ENCODE measurements at regions not wholly inside any gene's neighbourhood (a gene's known extent, or its start where the extent isn't known, plus 50 kb on each side); places are given as distances from the start of the nearest gene placed in this dataset.

DNA sequence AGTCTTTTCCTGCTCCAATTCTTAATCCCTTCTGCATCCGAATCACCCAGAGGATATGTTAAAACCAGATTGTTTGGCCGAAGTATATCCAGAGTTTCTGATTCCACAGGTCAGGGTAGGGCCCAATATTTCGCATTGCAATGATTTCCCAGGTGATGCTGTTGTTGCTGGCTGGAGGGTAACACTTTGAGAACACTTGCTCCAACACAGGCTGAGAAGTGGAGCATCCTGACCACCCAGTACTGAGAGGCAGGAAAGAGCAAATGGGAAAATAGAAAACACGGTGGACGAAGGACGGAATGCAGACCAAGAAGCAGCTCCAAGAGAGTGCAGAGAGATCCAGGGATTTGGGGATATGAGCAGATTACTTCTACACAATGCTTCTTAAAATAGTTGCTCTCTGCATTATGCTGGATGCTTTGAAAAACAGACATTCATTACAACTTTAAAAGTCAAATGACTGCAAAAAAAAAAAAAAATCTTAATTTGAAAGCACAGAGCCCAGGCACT lies 362.2 kb upstream of the SLC14A2 start:
- Mint-ChIP-seq H3K27me3 (no peaks in the 10 kb centered on the region), H3K27ac (no peak overlapping the region), H3K9me3 (no peaks in the 10 kb centered on the region), H3K4me3 (no peak overlapping the region), H3K36me3 (no peaks in the 10 kb centered on the region), H3K4me1 (ENCODE audit: unreplicated experiment) (peaks cover 6% of the 10 kb centered on the region)
- DNase-seq (ENCODE audit: extremely low spot score, unreplicated experiment): no peak
- TF ChIP-seq, protein P1, sequence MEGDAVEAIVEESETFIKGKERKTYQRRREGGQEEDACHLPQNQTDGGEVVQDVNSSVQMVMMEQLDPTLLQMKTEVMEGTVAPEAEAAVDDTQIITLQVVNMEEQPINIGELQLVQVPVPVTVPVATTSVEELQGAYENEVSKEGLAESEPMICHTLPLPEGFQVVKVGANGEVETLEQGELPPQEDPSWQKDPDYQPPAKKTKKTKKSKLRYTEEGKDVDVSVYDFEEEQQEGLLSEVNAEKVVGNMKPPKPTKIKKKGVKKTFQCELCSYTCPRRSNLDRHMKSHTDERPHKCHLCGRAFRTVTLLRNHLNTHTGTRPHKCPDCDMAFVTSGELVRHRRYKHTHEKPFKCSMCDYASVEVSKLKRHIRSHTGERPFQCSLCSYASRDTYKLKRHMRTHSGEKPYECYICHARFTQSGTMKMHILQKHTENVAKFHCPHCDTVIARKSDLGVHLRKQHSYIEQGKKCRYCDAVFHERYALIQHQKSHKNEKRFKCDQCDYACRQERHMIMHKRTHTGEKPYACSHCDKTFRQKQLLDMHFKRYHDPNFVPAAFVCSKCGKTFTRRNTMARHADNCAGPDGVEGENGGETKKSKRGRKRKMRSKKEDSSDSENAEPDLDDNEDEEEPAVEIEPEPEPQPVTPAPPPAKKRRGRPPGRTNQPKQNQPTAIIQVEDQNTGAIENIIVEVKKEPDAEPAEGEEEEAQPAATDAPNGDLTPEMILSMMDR (conservative IDR thresholded peaks at IDR 0.05): no peak

DNA sequence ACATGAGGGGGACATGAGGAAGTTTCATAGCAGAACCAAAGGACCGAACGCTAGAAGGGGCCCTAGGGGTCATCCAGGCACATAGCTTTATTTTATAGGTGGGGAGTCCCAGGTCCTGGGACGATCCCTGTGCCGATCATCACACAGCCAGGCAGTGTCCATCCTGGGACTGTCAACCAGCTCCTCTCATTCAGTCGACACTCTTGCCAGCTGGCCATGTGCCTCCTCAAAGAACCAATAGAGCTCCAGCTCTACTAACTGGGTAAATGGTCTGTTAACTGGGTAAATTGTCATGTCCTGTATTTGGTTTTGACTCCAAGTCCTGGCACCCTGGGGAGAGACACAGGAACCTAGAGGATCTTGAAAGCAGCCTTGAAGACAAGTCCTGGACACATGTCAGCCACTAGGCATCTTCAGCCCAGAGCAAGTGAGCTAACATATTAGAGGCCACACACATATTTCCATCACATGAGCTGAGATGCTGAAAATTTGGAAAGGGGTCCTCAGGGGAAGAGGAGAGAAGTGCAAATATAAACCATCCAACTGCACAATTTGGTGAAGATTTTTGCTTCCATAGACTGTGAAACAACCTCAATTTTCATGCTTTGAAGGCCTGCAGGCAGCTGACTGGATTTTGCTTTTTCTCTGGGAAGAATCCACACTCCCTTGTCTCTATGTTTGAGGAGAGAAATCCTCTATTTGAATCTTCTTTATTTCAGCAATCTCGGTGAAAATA lies 361.1 kb upstream of the SLC14A2 start:
- Mint-ChIP-seq H3K4me3 (no peak overlapping the region), H3K4me1 (ENCODE audit: unreplicated experiment) (peaks cover 6% of the 10 kb centered on the region), H3K9me3 (no peaks in the 10 kb centered on the region), H3K27ac (no peak overlapping the region), H3K27me3 (no peaks in the 10 kb centered on the region), H3K36me3 (no peaks in the 10 kb centered on the region)
- no peak for DNase-seq (ENCODE audit: extremely low spot score, unreplicated experiment)
- TF ChIP-seq, protein P1 (conservative IDR thresholded peaks at IDR 0.05): no peak

DNA sequence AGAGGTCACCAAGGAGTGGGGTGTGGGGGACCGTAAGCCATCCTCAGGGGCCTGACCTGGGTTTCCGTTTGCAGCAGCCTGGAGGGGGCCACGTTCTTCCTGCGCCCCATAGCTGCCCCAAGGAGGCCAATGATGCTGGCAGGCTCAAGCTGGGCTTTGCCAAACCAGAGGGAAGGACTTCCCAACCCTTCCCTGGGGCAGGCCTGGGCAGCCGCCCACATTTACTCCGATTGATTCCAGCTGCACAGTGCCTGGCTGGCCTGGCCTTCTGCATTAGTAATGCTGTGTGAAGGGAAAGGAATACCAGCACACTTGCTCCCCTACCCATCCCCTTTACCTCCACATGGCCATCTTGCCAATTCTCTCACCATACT lies 360.6 kb upstream of the SLC14A2 start:
- no peak overlapping the region for H3K4me3 Mint-ChIP-seq
- TF ChIP-seq, protein P1 (conservative IDR thresholded peaks at IDR 0.05): no peak
- no peaks in the 10 kb centered on the region for H3K36me3 Mint-ChIP-seq
- H3K4me1 Mint-ChIP-seq (ENCODE audit: unreplicated experiment): peaks cover 6% of the 10 kb centered on the region
- no peak for DNase-seq (ENCODE audit: extremely low spot score, unreplicated experiment)
- H3K27me3 Mint-ChIP-seq: no peaks in the 10 kb centered on the region
- H3K9me3 Mint-ChIP-seq: no peaks in the 10 kb centered on the region
- H3K27ac Mint-ChIP-seq: no peak overlapping the region

DNA sequence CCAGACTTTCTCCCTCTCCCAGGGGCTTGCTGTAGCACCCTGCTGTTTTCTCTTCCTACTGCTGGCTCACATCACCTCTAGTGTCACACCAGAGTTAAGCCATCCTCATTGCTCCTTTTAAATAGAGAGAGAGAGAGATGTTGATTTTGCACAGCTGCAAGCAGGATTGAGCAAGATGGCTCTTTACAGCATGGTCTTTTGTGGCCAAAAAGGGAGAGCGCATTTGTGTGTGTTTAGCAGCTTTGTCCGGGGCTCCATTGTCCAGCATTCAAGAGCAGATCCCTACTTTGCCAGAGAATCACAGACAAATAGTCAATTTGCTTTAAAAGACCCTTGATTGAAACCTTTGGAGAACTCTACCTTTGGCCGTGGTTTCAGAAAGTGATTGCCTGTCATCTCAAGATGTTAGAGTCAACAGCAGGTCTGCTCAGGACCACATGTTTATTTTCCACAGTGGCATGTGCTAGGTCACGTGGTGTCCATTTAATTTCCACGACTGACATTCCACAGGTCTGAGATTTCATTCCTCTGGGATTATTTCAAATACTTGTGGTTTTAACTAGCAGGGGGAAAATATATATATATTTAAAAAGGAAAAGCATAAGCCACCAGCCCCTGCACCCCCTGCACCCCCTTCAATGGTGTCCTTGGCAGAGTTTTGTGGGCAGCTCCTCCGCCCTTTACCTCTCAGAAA lies 359.9 kb upstream of the SLC14A2 start:
- Mint-ChIP-seq H3K36me3 (no peaks in the 10 kb centered on the region), H3K9me3 (no peaks in the 10 kb centered on the region), H3K27ac (no peak overlapping the region), H3K27me3 (no peaks in the 10 kb centered on the region), H3K4me3 (no peak overlapping the region), H3K4me1 (ENCODE audit: unreplicated experiment) (peaks cover 6% of the 10 kb centered on the region)
- TF ChIP-seq, protein P1 (conservative IDR thresholded peaks at IDR 0.05): no peak
- DNase-seq (ENCODE audit: extremely low spot score, unreplicated experiment): no peak

DNA sequence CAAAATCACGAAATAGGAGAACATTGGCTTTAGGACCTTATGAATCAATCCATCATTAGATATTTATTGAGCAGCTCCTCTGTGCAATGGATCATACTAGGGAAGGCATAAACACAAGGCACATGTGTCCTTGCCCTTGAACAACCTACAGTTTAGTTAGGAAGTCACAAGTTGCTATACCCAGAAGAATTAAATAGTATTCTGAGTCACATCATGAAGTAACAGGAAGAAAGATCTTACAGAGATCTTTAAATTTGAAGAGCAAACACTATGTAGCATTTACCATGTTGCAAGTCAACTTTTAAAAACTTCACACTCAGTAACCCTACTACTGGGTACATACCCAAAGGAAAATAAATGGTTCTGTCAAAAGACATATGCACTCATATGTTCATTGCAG lies 355.2 kb upstream of the SLC14A2 start:
- peaks cover 3% of the 10 kb centered on the region for H3K4me1 Mint-ChIP-seq (ENCODE audit: unreplicated experiment)
- H3K9me3 Mint-ChIP-seq: peaks cover 3% of the 10 kb centered on the region
- DNase-seq (ENCODE audit: extremely low spot score, unreplicated experiment): no peak
- no peak overlapping the region for H3K27ac Mint-ChIP-seq
- TF ChIP-seq, protein P1 (conservative IDR thresholded peaks at IDR 0.05): no peak
- H3K36me3 Mint-ChIP-seq: no peaks in the 10 kb centered on the region
- H3K27me3 Mint-ChIP-seq: no peaks in the 10 kb centered on the region
- H3K4me3 Mint-ChIP-seq: no peak overlapping the region
